IPS-18c (cell line): ENCODE measurements at regions not wholly inside any gene's neighbourhood (a gene's known extent, or its start where the extent isn't known, plus 50 kb on each side); places are given as distances from the start of the nearest gene placed in this dataset.
"Not testable (repeated sequence)": the region's sequence is repeated elsewhere in the genome, so short reads cannot be mapped to it uniquely, and the experiment has no call there.

ENCODE experiments used
- H3K4me3 ChIP-seq: 2 replicates; pipeline ENCODE4 v1.7.0; 2013; ENCODE audit warnings: low read depth, mild to moderate bottlenecking, low read length, moderate library complexity; ENCODE audit not compliant: insufficient read depth
- H3K9me3 ChIP-seq: one replicate; pipeline ENCODE4 v1.6.1; 2013; ENCODE audit warnings: mild to moderate bottlenecking, low read length, moderate library complexity; ENCODE audit not compliant: control insufficient read depth, insufficient read depth

DNA sequence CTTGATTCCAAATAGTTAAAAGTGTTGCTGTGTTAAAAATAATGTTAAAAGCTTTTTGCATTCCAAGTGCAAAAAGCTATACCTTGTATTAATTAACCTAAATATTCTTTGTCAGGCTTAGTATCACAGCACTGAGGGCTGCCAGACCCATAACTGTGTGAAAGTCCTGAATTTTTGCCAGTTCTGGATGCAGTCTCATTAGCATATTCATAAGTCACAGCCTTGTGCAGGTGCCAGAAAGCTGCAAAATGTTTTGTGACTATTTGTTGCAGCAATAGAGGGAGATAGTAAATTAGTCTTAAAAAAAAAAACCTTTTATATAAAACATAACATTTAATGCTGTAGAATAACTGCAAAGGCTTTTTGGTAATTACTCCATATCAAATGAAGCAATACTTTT, 56.6 kb downstream of the SLITRK1 start:
- no peak overlapping the region for H3K4me3 ChIP-seq
- H3K9me3 ChIP-seq: no peaks in the 10 kb centered on the region

DNA sequence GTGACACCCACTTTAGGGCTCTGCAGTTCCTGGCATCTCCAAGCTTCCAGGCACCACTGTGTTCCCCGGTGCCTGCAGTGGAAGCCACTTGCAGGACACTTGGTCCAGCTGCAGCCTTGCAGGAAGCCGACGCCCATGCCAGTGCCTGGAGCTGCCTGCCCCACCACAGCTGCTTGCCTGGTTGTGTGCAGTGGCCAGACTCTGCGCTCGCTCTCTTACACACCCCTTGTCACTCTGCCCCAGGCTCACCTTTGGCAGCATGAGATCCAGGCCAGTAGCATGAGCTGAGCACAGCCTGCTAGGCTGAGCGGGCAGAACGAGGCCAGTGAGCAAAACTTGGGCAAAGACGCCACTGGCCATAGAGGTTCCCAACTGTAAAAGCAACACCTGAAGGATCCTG, 57.7 kb downstream of the SLITRK1 start:
- Histone ChIP-seq H3K4me3 (no peak overlapping the region), H3K9me3 (no peaks in the 10 kb centered on the region)

DNA sequence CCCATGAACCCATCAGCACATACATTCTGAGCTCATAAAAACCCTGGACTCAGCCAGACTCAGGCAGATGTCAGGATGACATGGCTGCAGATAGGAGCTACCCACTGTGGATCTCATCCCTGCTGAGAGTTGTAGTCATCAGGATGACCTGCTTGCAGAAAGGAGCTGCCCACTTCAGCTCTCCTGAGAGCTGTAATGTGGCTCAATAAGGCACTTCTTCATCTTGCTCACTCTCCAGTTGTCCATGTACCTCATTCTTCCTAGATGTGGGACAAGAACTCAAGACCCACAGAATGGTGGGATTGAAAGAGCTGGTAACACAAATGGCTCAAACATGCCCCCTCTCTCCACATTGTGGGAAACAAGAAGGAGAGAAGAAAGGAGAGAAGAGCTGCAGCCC, 58.2 kb downstream of the SLITRK1 start:
- Histone ChIP-seq H3K9me3 (no peaks in the 10 kb centered on the region), H3K4me3 (no peak overlapping the region)

DNA sequence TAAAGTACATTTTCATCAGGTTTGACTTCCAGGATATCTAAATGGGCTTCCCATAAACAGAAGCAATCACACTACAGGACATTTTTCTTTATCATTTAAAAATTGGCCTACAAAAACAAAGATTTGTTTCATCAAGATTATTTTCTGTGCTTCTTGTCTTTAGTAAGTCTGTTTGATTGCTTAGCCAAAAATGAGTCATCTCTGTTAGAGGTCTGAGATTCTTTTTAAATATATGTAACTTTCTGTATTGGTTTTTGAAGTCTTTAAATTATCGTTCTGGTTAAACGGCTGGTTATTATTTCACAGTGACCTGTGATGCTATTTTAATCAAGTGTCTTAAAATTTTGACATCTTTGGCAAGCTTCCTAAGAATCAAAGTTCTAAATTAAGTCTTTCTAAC, 62.7 kb downstream of the SLITRK1 start:
- no peak overlapping the region for H3K4me3 ChIP-seq

DNA sequence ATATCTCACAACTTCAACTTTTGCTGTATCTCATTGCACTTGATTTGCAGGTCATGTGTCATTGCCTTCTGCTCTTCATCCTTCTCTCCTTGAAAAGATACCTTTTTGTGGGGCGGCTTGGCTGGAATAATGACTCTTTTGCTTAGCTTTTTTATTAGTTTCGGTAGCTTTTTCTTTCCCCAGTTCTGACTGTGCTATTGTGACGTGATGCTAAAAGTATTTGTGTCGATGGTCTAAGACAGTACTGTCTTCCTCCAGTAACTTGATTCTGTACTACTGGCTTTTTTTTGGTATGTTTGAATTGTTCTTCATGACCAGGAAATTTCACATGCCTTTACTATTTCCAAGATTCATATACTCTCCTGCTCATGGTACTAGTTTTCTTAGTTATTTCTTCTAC, 63.1 kb downstream of the SLITRK1 start:
- H3K4me3 ChIP-seq: no peak overlapping the region
- H3K9me3 ChIP-seq: no peaks in the 10 kb centered on the region

More for the DNA sequence above, 62.7 kb downstream of the SLITRK1 start:
- H3K9me3 ChIP-seq: no peaks in the 10 kb centered on the region

DNA sequence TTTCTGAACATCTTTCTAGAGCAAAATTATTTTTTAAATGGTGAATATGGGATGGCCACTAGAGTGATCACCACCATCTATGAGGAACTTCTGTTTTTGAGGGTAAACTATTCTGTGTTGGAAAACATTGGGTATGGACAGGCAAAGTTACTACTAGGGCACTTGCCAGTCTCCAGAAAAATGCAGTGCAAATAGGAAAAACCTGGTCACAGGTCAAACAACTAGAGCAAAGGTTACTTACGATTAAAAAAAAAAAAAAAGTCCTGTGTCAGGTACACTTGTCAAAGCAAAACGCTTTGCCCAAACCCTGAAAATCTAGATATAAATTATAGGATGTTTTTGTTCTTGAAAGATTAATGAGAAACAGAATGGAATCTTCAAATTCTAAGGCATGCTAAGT, 66.2 kb downstream of the SLITRK1 start:
- Histone ChIP-seq H3K4me3 (no peak overlapping the region), H3K9me3 (no peaks in the 10 kb centered on the region)

DNA sequence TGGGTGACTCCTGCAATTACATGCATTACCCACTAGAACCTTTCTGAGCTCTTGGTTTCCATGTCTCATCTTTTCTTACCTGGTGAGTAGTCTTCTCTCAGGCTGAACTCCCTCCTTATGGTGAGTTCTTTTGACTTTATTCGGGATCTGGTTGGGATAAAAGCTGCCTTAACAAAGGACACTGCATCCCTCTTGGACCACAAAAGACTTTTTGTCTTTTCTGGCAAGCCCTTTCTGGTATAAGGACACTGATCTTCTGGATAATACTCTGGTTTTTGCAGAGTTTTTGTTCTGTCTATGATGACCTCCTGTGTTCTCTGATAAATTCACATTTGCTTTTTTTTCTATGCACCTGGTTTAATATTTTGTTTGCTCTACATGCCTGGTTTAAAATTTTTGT, 66.7 kb downstream of the SLITRK1 start:
- H3K9me3 ChIP-seq: no peaks in the 10 kb centered on the region
- H3K4me3 ChIP-seq: no peak overlapping the region

DNA sequence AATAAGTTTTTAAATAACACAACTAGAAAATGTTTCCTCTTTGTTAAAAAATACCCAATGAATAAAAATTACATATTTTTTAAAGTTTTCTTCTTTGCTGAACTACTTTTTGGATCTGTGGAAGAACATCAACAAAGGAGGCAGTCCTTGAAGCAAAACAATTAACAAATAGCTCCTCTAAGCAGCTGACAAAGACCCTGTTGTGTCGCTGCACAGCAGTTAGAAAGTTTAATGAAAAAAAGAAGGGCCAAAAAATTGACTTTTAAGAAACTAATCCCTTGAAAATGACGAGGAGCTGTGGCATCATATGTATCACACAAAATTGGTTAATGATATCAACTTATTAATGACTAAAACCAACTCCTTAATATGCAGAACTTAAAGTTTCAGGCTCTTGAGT, 72.1 kb downstream of the SLITRK1 start:
- no peak overlapping the region for H3K4me3 ChIP-seq
- H3K9me3 ChIP-seq: no peaks in the 10 kb centered on the region

DNA sequence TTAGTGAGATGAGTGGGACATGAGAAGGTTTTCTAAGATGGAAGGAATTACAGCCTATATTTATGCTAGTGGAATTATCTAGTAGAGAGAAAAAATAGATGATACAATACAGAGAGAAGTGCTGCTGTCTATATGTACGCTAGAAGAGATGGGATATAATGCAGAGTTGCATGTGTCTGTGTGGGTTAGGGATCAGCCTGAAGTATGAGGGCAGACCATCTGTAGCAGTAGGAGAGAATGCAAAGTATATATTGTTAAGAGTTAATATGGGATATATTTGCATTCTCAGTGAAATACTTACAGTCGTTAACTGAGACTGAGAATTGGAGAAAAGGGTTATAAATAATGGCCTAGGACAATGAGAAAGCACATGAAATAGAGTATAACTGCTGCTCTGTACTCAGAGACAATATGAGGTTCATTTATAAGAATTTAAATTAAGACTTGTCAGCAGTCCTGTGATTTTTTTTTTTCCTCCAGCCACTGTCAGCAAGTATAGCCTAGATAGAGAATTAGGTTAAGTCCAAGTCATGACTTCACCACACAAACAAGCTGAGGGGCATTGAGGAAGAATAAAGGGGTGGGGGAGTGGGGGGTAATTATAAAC, 77.8 kb downstream of the SLITRK1 start:
- Histone ChIP-seq H3K9me3 (no peaks in the 10 kb centered on the region), H3K4me3 (no peak overlapping the region)

DNA sequence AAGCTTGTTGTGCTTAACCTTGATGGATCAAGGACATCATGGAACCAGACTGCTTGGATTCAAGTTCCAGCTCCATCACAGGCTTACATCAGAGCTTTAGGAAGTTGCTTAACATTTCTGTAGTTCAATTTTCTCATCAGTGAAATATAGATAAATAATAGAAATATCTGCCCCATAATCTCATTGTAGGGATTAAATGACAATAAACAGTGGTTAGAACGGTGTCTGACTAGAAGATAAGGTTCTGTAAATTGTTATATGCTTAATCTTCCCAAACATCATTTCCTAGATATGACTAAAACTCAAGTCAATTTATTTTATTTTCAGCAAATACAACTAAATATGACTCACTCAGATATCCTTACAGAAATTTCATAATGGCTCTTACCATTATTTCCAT, 83.5 kb downstream of the SLITRK1 start:
- Histone ChIP-seq H3K4me3 (no peak overlapping the region), H3K9me3 (no peaks in the 10 kb centered on the region)

DNA sequence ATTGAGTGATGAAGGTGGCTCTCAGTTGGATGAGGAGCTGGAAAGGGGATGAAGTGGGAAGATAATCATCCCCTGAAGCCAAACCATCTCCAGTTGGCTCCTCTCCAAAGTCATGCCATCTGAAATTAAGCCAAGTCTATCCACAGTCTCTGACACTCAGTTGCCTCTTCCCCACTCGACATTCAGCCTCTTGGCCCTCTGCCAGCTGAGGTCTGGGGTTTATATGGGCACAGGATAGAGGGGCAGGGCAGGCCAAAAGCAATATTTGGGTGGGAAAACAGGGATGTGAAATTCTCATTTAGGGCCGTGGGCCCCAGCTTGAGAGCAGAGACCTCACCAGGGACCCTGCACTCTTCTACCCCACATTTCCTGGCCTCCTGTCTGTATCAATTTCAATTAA, 85.9 kb downstream of the SLITRK1 start:
- no peaks in the 10 kb centered on the region for H3K9me3 ChIP-seq
- H3K4me3 ChIP-seq: no peak overlapping the region

DNA sequence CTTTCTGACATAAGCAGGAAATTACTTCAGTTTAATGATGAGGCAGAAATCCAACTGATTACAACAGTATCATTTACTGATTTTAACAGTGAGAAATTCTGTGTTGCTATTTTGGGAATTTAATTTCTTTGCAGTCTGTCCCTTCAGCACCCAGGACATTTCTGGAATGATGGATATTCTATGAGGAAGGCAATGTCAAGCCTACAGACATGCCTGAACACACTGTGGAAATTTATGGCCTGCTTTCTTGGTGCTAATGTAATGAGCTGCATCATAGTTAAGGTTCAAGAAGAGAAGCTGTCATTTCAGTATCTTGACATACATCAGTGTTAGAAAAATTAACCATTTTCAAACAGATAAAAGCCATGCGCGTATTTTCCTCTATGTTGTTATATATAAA, 87.7 kb downstream of the SLITRK1 start:
- Histone ChIP-seq H3K9me3 (no peaks in the 10 kb centered on the region), H3K4me3 (no peak overlapping the region)

DNA sequence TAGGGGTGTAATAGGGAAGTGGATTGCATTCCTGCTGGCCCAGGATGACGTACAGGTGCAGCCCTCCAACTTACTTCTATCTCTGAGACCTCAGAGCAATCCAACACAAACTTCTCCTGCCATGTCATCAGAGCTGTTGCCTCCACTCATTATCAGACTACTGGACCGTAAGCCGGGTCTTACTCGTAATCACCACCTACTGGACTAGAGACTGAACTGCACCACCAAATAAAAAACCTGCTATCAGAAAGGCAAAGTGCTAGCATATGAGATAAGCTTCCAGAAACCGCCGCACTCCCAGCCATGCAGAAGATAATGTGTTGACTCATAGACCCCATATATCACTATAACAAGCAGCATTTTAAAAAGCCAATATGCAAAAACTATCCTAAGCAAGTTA, 102.0 kb downstream of the SLITRK1 start:
- no peak overlapping the region for H3K4me3 ChIP-seq
- no peaks in the 10 kb centered on the region for H3K9me3 ChIP-seq

DNA sequence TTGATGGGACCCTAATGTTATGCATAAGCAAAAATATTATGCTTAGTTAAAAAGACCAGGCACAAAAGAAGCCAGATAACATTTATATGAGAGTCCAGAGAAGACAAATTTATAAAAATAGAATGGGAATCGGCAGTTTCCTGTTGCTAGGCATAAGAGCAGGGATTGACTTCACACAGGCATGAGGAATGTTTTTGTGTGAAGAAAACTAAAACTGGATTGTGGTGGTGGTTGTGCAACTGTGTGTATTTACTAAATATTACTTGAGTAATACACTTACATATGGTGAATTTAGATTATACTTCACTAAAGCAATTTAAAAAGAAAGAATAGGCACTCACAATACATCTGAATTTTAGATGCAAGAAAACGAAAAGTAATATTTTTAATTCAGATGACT, 108.3 kb downstream of the SLITRK1 start:
- Histone ChIP-seq H3K9me3 (no peaks in the 10 kb centered on the region), H3K4me3 (no peak overlapping the region)

DNA sequence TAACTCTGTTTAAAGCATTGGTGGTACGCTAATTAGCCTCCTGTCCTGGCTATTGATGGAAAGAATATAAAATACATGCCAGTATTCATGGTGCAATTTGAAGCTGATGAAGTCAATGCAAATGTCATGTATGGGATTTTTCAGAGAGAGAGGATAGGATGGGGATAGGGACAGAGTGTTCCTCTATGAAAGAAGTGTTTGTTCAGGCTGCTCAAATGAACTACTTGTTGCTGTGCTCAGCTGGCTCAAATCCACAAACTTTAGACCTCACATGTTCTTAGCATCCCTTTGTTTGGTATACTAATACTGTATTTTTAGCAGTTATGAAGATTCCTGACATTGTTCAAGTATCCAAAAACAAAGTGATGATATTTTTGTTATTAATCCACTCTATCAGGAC, 116.5 kb downstream of the SLITRK1 start:
- Histone ChIP-seq H3K9me3 (no peaks in the 10 kb centered on the region), H3K4me3 (no peak overlapping the region)

DNA sequence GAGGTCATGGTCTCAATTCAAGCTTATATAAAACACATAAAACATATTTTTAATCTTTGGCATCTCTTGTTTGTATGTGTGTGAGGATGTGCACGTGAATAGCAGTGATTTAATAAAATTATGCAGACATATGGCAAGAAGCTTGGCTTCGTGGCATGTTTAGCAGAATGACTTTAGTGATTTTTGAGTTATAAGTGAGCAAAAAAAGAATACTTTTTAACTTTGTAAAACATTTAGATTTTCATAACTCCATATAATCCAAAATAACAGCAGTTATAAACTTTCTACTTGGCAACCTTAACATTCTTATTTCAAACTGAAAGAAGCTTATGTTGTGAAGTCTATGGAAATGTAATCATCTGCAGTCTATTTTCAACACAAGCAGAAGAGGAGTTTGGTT, 120.6 kb downstream of the SLITRK1 start:
- H3K9me3 ChIP-seq: no peaks in the 10 kb centered on the region
- no peak overlapping the region for H3K4me3 ChIP-seq

DNA sequence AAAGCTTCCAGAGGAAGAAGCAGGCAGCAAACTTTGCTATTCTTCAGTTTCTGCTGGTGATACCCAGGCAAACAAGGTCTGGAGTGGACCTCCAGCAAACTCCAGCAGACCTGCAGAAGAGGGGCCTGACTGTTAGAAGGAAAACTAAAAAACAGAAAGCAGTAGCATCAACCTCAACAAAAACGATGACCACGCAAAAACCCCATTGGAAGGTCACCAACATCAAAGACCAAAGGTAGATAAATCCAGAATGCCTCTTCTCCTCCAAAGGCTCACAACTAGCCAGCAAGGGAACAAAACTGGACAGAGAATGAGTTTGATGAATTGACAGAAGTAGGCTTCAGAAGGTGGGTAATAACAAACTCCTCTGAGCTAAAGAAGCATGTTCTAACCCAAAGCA, 127.1 kb downstream of the SLITRK1 start:
- H3K9me3 ChIP-seq, H3K4me3 ChIP-seq: not testable (repeated sequence)

DNA sequence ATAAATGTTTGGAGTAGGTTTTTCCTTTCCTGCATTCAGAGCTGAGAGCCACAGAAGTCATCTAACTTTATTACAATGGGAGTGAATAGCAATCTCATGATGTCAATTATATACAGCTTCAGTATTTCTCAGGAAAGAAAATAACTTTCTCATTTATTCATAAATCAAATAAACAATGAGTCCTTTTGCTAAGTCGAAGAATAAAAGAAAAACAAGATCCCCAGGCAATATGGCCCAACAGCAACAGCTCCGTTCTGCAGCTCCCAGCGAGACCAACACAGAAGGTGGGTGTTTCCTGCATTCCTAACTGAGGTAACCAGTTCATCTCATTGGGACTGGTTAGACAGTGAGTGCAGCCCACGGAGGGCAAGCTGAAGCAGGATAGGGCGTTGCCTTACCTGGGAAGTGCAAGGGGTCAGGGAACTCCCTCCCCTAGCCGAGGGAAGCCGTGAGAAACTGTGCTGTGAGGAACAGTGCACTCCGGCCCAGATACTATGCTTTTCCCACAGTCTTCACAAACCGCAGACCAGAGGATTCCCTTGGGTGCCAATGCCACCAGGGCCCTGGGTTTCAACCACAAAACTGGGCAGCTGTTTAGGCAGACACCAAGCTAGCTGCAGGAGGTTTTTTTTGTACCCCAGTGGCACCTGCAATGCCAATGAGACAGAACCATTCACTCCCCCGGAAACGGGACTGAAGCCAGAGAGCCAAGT, 128.2 kb downstream of the SLITRK1 start:
- no peak overlapping the region for H3K4me3 ChIP-seq
- H3K9me3 ChIP-seq: no peaks in the 10 kb centered on the region

DNA sequence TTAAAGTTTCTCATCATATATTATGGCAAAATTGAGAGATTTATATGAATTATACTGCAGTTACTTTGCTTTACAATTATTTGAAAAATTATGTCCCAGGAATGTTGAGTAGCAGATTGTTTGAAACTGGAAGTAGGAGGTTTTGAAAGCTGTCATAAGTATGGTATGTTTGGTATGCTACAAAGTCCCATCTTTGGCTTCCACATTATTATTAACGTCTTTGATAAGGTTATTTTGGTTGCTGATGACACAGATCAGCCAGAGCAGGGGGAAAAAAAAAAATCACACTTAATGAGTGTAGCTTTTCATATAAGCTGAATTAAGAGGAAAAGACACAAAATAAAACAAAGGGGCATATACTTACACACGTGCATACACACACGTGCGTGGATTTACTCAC, 130.1 kb downstream of the SLITRK1 start:
- no peak overlapping the region for H3K4me3 ChIP-seq
- no peaks in the 10 kb centered on the region for H3K9me3 ChIP-seq
